Stimulated activated CD8-positive, alpha-beta memory T cell treated with anti-CD3 and anti-CD28 coated beads, Interleukin-2, amount 100 ng/mL, for 1 hour (primary cell): ENCODE measurements at regions not wholly inside any gene's neighbourhood (a gene's known extent, or its start where the extent isn't known, plus 50 kb on each side); places are given as distances from the start of the nearest gene placed in this dataset.

ENCODE experiments used
- DNase-seq, 2 donors: peaks; one replicate each; pipeline ENCODE4 v3.0.0-alpha.2; 2020; ENCODE audit warnings: low read depth in 2 of 2

DNA sequence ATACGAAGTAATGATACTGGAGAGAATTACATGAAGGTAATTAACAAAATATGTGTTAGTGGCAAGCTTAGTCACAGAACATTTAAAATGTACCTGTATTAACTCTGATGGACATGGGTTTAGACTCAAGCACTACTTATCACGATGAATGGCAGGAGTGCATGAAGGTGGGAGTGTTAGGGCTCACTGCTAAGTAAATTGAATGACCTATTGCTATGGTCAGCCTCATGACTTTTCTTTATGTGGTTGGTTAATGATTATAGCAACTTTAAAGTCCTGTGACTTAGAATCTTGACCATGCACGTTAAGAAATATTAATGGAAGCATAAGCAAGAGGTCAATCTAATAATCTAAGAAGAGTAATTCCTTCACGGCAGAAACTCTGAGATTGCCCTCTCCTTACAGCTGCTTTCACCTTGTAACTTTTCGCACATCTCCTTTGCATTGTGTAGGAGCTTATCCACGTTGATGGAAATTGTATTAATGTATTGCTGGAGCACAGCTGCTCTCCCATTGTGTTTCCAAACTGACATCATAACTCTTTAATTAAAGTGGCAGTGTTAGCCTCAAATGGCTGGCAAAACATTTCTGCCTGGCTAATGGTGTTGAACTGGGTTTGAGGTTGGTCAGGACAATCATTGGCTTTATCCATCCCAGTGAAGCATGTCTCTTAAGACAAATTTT is 114.5 kb downstream of the RXFP2 start:
- DNase-seq, result no peak

GRCh38 chr13:31859571-31859970 is 120.2 kb downstream of the RXFP2 start:
- DNase-seq, result no peak

- no peak for DNase-seq
These were observed 120.7 kb downstream of the RXFP2 start for GRCh38 chr13:31860002-31860401.

GRCh38 chr13:31862828-31863227 is 123.5 kb downstream of the RXFP2 start:
- DNase-seq, result no peak

DNA sequence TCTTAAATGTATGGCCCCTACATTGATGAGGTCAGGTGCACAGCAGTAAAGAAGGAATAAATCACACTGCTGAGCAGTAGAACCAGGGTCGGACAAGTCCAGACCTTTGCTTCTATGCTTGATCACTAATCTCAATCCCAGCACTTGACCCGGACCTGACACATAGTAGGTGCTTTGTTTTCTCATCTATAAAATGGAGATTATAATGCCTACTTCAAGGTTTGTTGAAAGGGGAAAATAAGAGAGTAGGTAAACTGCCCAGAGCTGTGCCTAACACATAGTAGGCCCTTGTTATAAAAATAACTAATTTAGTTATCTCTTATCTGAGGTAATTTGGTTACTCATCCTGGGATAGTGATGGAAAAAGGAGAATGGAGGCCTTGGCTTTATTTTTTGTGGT is 125.0 kb downstream of the RXFP2 start:
- no peak for DNase-seq

- DNase-seq, result no peak
These were observed 126.8 kb downstream of the RXFP2 start for GRCh38 chr13:31866099-31866498.

- no peak for DNase-seq
These were observed 128.4 kb downstream of the RXFP2 start for GRCh38 chr13:31867709-31868108.

DNA sequence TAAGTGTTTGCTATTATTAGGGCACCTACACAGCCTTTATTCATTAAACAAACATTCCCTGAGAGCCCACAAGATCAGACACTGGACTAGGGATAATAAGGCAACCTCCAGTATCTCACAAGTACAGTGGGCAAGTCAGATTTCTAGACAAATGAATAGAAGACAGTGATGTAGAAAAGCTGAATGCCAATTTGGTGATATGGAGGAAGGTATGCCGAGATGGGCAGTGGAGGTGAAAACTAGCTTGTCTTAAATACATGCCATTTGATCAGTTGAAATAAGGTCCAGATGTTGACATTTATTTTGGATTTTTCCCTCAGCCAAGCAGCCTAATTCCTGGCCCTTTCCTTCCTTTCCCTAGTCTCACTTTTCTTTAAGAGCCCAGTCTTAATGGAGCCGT is 130.3 kb downstream of the RXFP2 start:
- no peak for DNase-seq

DNA sequence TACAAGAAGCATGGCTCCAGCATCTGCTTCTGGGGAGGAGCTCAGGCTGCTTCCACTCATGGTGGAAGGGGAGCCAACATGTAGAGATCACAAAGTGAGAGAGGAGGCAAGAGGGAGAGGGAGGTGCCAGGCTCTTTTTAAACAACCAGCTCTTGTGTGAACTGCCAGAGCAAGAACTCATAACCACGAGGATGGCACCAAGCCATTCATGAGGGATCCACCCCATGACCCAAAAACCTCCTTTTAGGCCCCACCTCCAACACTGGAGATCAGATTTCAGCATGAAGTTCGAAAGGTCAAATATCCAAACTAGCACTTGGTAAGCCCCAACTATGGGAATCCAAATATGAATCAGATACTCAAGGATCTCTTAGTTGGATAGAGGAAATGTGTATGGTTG is 131.2 kb downstream of the RXFP2 start:
- no peak for DNase-seq

DNA sequence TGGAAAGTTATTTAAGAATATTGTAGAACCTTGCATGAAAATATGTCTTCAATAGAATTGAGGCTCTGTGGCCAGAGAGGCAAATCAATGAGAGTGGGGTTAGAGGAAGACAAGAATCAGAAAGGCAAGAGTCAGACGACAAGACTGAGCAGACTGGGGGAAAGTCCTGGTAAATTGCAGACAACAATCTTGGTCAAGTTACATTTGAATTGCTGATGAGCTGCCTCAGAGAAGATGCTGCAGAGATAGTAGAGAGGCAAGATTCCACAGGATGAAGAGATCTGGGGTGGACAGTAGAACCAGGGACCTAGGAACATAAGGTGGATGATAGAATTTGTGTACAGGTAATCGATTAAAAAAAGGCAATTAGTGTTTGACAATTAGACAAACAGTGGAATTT is 133.8 kb downstream of the RXFP2 start:
- DNase-seq, result no peak

GRCh38 chr13:31875134-31875533 is 135.8 kb downstream of the RXFP2 start:
- DNase-seq, result no peak

- DNase-seq, result no peak
These were observed 138.7 kb downstream of the RXFP2 start for GRCh38 chr13:31878052-31878451.

DNA sequence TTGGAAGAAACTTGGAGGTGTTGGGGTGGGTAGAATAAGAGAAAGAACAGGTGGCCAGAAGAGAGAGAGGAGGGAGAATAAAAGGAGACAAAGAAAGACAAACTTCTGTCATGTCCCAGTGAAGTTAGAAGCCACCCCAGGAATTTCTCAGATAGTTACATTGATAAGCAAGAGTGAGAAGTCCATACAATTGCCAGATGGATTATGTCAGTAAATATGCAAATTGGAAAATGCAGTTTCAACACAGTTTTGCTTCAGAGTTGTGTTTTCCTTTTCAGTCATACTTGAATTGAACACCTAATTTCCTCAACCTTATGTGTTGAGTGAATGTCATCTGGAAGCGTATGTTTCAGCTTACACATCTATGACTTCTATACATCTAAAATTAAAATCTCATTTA is 139.2 kb downstream of the RXFP2 start:
- no peak for DNase-seq

DNA sequence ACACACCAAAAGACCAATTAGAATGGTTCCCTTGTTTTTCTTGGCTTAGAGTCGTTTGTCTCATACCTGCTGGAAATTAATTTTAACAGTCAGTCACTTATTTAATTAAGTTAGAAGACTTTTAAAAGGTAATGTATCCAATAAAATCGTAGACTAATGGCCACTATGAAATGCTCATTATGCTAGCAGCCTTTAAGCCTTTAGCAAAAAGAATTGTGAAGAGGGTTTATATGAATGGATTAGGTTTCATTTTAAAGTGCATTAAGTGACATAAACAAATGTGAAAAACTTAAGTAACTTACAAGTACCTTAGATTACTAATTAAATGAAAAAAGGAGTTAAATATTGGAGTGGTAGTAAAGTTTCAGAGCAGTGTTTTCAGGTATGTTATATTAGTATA is 139.6 kb downstream of the RXFP2 start:
- no peak for DNase-seq

- no peak for DNase-seq
These were observed 141.6 kb downstream of the RXFP2 start for GRCh38 chr13:31880851-31881494.

DNA sequence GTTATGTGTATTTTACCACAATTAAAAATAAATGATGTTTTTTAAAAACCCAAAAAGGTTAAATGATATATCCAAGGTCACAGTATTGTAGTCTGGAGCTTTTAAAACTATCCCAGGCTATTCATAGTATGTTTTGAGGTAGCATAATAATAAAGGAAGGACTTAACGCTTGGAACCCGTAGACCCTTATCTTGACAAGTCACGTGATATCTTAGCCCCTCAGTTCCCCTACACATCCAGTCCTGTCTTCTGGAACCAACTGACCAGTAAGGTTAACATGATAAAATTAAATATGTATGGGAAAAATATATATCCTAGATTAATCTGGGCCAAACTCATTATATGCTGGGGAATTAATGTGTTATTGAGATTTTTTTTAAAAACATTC is 142.2 kb downstream of the RXFP2 start:
- no peak for DNase-seq

DNA sequence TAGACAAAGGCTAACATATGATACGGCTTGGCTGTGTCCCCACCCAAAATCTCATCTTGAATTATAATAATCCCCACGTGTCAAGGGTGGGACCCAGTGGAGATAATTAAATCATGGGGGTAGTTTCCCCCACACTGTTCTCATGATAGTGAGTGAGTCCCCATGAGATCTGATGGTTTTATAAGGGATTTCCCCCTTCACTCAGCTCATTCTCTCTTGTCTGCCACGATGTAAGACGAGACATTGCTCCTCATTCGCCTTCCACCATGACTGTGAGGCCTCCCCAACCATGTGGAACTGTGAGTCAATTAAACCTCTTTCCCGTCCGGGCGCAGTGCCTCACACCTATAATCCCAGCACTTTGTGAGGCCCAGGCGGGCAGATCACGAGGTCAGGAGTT is 143.5 kb downstream of the RXFP2 start:
- DNase-seq, result no peak

DNA sequence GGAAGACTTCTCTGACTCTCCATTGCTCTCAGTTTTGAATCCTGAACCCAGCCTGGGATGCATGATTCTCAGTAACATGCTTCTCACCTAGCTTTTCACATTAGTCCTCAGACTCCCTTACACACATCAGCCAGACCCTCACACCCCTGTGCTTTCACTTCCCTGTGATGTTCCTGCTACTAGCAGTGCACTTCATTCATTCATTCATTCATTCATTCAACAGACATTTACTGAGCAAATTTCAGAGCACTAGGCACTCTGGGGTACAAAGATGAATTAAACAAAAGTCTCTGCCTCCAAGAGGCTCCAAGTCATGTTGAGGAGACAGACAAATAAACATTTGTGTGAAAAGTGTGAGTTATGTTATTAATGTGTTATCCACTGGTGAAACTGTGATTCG is 145.2 kb downstream of the RXFP2 start:
- DNase-seq, result no peak

- no peak for DNase-seq
These were observed 145.6 kb upstream of the FRY start for GRCh38 chr13:31885994-31886393.

GRCh38 chr13:31887286-31887685 is 144.3 kb upstream of the FRY start:
- DNase-seq, result no peak

- DNase-seq, result no peak
These were observed 140.6 kb upstream of the FRY start for GRCh38 chr13:31890946-31891345.

DNA sequence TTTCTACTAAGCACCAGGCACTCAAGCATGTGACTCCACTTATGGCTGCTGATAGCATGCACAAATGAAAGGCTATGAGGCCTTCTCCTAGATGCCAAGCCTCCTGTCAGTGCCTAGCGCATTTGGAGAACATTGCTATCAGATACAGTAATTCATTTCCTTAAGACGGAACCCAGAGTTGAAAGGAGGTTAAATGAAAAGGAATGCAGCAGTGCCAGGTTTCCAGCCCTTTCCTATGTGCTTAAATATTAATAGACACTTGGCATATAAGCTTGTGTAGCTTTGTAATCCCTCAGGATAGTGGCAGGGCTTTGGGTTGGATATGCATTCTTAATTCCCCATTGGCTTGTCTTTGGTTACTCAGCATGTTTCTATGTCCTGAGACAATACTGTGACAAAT is 140.1 kb upstream of the FRY start:
- DNase-seq, result no peak

DNA sequence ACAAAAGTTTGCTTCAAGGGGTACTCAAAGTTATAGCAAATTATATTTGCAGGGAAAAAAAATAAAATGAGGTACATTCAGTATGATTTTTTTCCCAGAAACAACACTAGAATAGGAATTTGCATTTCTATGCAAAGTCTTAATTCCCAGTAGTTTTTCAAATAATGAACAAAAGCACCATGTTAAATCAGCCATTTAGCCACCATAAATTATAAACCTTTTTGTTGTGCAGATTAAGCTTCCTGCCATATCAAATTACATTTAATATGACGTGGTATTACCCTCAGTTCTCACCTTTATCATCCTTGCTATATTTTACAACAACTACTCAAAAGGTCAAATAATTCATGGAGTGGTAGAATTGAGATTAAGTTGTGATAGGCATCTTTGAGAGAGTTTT is 136.6 kb upstream of the FRY start:
- no peak for DNase-seq

DNA sequence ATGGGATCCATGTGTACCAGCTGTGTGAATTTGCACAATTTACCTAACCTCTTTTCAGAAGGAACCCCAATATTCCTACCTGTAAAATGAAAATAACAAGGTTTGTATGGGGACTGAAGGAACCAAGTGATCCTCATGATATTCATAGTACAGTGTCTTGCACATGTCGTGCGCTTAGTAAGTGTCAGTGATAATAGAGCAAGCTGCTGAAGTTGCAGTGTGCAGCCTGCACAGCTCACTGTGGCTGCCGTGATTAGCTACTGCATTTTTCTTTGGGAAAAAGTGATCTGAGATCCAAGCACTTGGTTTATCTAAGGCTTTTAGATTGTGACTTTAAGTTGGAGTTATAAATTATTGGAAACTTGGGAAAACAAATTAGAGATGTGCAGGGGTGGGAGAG is 135.9 kb upstream of the FRY start:
- no peak for DNase-seq
